ENCODE measurements at regions not wholly inside any gene's neighbourhood (a gene's known extent, or its start where the extent isn't known, plus 50 kb on each side); places are given as distances from the start of the nearest gene placed in this dataset.

GRCh38 chr18:78543201-78543725 is 436.4 kb upstream of the SALL3 start:
- TF ChIP-seq TAF1 (IDR thresholded peaks at IDR 0.05; ENCODE audit: borderline replicate concordance, low read depth, low read length) (no peak), POLR2A (IDR thresholded peaks at IDR 0.05; ENCODE audit: low read depth, low read length) (no peak)

All from GM12892 (cell line).